Stomach smooth muscle (tissue), 2 donors: ENCODE measurements at regions not wholly inside any gene's neighbourhood (a gene's known extent, or its start where the extent isn't known, plus 50 kb on each side); places are given as distances from the start of the nearest gene placed in this dataset.
"Not testable (repeated sequence)": the region's sequence is repeated elsewhere in the genome, so short reads cannot be mapped to it uniquely, and the experiment has no call there.

Experiments
- H3K27ac ChIP-seq: one replicate; pipeline ENCODE4 v1.7.0; 2013; ENCODE audit warnings: mild to moderate bottlenecking, low read length, inconsistent platforms
- H3K27me3 ChIP-seq, 2 donors: one replicate each; pipeline ENCODE4 v1.7.0; 2013; ENCODE audit warnings: low read length in 2 of 2; ENCODE audit not compliant: insufficient read depth in 2 of 2, control insufficient read depth in 1 of 2
- H3K36me3 ChIP-seq, 2 donors: one replicate each; pipeline ENCODE4 v1.7.0; 2013; ENCODE audit warnings: low read length in 2 of 2; ENCODE audit not compliant: control insufficient read depth in 2 of 2, insufficient read depth in 2 of 2
- H3K4me1 ChIP-seq: one replicate; pipeline ENCODE4 v1.7.0; 2013; ENCODE audit warnings: low read length; ENCODE audit not compliant: control insufficient read depth, insufficient read depth
- H3K4me3 ChIP-seq, 2 donors: one replicate each; pipeline ENCODE4 v1.7.0; 2013; ENCODE audit warnings: low read length in 2 of 2
- H3K9ac ChIP-seq, 2 donors: one replicate each; pipeline ENCODE4 v1.7.0; 2013; ENCODE audit warnings: low read length in 2 of 2, mild to moderate bottlenecking in 1 of 2
- H3K9me3 ChIP-seq, 2 donors: one replicate each; pipeline ENCODE4 v1.7.0; 2013; ENCODE audit warnings: low read length in 2 of 2; ENCODE audit not compliant: control insufficient read depth in 2 of 2
- donor health status: healthy.
- donor health status: Pancreatic carcinoma.

GRCh38 chr5:82595113-82595512 is 317.0 kb upstream of the RPS23 start:
- H3K4me3 ChIP-seq, result no peak overlapping the region
- no peaks in the 10 kb centered on the region for H3K9me3 ChIP-seq
- H3K27me3 ChIP-seq, result no peaks in the 10 kb centered on the region
- H3K27ac ChIP-seq, result no peak overlapping the region
- H3K4me1 ChIP-seq, result no peaks in the 10 kb centered on the region
- H3K36me3 ChIP-seq, result no peaks in the 10 kb centered on the region
- no peak overlapping the region for H3K9ac ChIP-seq

- no peaks in the 10 kb centered on the region for H3K36me3 ChIP-seq
- no peak overlapping the region for H3K9ac ChIP-seq
- no peak overlapping the region for H3K4me3 ChIP-seq
- H3K9me3 ChIP-seq, result no peaks in the 10 kb centered on the region
- no peak overlapping the region for H3K27ac ChIP-seq
- no peaks in the 10 kb centered on the region for H3K4me1 ChIP-seq
- no peaks in the 10 kb centered on the region for H3K27me3 ChIP-seq
Observed at GRCh38 chr5:82594097-82594496, 315.9 kb upstream of the RPS23 start.

DNA sequence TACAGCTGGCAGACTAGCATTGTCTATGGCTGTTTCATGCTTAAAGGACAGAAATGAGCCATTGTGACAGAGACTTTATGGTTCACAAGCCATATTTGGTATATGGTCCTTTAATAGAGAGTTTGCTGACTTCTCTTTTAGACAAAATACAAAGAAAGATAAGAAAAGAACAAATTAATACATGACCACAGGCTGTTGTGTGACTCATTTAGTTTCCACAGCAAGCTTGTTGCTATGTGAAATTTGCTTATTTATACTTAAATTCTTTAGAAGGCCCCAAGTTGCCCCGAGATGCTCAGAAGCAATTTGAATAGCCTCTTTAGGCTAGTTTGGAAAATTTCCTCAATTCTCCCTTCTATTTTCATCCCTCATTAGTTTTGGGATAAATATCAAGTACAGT is 315.3 kb upstream of the RPS23 start:
- Histone ChIP-seq H3K27me3 (no peaks in the 10 kb centered on the region), H3K27ac (no peak overlapping the region), H3K4me1 (no peaks in the 10 kb centered on the region), H3K9me3 (no peaks in the 10 kb centered on the region), H3K9ac (no peak overlapping the region), H3K36me3 (no peaks in the 10 kb centered on the region), H3K4me3 (no peak overlapping the region)

- H3K4me1 ChIP-seq, result no peaks in the 10 kb centered on the region
- H3K4me3 ChIP-seq, result no peak overlapping the region
- no peaks in the 10 kb centered on the region for H3K27me3 ChIP-seq
- no peaks in the 10 kb centered on the region for H3K9me3 ChIP-seq
- no peak overlapping the region for H3K27ac ChIP-seq
- H3K36me3 ChIP-seq, result no peaks in the 10 kb centered on the region
- no peak overlapping the region for H3K9ac ChIP-seq
Observed at GRCh38 chr5:82591021-82591515, 312.9 kb upstream of the RPS23 start.

DNA sequence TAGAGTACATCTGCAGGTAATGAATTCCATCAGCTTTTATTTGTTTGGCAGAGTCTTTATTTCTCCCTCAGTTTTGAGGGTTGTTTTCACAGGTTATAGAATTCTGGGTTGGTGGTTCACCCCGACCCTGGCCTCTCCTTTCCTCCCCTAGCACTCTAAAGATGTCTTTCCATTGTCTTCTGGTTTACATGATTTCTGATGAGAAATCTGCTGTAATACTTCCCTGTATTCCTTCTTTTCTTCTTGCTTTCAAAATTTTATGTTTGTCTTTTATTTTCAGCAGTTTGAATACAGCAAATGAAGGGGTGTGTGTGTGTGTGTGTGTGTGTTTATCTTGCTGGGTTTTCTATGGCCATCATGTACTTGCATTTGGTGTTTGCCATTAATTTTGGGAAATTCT is 312.0 kb upstream of the RPS23 start:
- no peaks in the 10 kb centered on the region for H3K27me3 ChIP-seq

DNA sequence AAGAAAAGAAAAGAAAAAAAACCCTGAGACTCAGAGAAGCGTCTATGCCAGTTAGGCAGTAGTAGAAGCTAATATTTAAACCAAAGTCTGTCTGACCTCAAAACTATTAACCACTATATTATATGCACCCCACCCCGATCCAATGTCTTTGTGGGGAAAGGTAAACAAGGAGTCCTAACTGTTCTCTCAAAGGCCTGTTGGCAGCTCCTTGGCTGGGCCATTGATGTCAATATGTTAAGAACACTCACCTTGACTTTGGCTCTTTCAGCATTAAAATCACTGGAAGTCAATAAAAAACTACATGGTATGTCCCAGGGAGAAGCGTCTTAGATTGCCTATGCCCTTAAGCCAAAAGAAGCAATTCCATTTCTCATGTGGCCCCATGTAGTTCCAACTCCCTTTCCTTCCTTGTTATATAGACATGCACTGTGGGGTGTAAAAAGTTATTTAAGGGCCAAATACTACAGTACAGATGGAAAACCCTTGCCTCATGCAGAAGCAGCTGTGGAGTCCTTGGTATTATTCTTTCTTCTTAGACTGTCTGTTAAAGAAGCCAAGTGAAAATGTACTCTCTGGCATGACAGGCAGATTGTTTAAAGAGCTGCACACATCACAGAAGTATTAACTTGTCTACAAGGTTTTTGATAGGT is 308.6 kb upstream of the RPS23 start:
- H3K9me3 ChIP-seq, result no peaks in the 10 kb centered on the region
- no peak overlapping the region for H3K9ac ChIP-seq
- no peak overlapping the region for H3K27ac ChIP-seq
- H3K4me1 ChIP-seq, result no peaks in the 10 kb centered on the region
- H3K27me3 ChIP-seq, result no peaks in the 10 kb centered on the region
- H3K36me3 ChIP-seq, result no peaks in the 10 kb centered on the region
- H3K4me3 ChIP-seq, result no peak overlapping the region

More for the DNA sequence above, 312.0 kb upstream of the RPS23 start:
- Histone ChIP-seq H3K4me3 (no peak overlapping the region), H3K9me3 (no peaks in the 10 kb centered on the region), H3K4me1 (no peaks in the 10 kb centered on the region), H3K9ac (no peak overlapping the region), H3K27ac (no peak overlapping the region), H3K36me3 (no peaks in the 10 kb centered on the region)

DNA sequence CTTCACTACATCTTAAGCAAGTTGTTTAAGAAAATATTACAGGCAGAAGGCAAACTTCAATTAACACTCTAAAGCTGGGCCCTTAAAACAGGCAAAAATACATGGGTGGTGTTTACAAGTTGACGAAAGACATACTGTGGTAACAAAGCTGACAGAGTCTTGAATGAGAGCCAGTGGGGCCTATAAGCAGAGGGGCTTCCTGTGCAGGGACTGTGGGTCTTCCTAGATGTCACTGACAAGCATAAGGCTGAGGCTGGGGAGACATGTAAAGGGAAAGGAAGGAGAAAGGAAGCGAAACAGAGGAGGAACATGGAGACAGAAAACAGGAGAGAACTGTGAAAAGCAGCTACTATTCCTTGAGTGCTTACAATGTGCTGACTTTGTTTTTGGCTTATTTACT is 308.0 kb upstream of the RPS23 start:
- no peaks in the 10 kb centered on the region for H3K27me3 ChIP-seq
- H3K4me3 ChIP-seq, result no peak overlapping the region
- no peak overlapping the region for H3K9ac ChIP-seq
- no peaks in the 10 kb centered on the region for H3K4me1 ChIP-seq
- no peak overlapping the region for H3K27ac ChIP-seq
- no peaks in the 10 kb centered on the region for H3K9me3 ChIP-seq
- H3K36me3 ChIP-seq, result no peaks in the 10 kb centered on the region

- H3K36me3 ChIP-seq, result no peaks in the 10 kb centered on the region
- H3K27ac ChIP-seq, result no peak overlapping the region
- no peak overlapping the region for H3K9ac ChIP-seq
- no peaks in the 10 kb centered on the region for H3K4me1 ChIP-seq
- H3K9me3 ChIP-seq, result no peaks in the 10 kb centered on the region
- H3K27me3 ChIP-seq, result no peaks in the 10 kb centered on the region
- no peak overlapping the region for H3K4me3 ChIP-seq
Observed at GRCh38 chr5:82584631-82585030, 306.5 kb upstream of the RPS23 start.

- H3K4me3 ChIP-seq, H3K9me3 ChIP-seq, H3K4me1 ChIP-seq, H3K36me3 ChIP-seq, H3K9ac ChIP-seq, H3K27ac ChIP-seq, H3K27me3 ChIP-seq: not testable (repeated sequence)
Observed at GRCh38 chr5:82583331-82583730, 305.2 kb upstream of the RPS23 start.

DNA sequence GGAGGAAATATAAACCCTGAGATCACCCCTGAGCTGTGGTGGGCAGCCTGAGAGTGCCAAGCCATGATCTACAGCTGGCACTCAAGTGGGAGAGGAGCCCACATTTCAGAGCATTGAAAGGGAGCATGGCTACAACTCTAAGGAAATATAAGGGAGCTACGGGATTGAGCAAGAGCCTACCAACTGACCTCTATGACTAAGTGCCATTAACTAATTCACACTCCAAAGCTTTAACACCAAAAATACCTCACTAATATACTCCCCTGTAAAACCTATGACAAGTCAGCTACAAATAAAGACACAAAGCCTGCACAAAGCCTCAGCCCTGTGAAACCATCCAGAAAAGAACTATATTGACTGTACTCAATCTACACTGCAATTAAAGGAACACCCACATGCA is 286.8 kb upstream of the RPS23 start:
- H3K27ac ChIP-seq, result no peak overlapping the region
- H3K9ac ChIP-seq, result no peak overlapping the region
- no peaks in the 10 kb centered on the region for H3K36me3 ChIP-seq
- no peak overlapping the region for H3K4me3 ChIP-seq
- H3K9me3 ChIP-seq, result no peaks in the 10 kb centered on the region
- H3K4me1 ChIP-seq, result no peaks in the 10 kb centered on the region
- H3K27me3 ChIP-seq, result peaks cover 0 to 5% of the 10 kb centered on the region in 2 donors

DNA sequence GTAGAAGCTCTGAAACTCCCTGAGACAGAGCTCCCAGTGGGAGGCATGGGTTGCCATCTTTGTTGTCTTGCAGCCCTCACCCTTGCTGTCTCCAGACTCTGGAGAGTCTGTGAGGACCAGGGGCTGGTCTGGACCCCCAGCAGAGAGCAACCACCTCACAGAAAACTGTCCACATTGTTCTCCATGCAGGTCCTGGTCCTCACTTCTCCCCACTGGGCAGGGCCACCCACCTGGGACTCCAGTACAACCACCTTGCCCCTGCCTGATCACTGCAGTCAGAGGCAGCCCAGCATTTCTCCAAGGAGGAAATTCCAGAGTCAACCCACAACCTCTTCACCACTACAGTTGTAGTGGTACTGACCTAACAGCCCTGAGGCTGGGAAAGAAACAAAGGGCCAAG is 285.6 kb upstream of the RPS23 start:
- Histone ChIP-seq H3K36me3 (no peaks in the 10 kb centered on the region), H3K27ac (no peak overlapping the region), H3K4me3 (no peak overlapping the region), H3K27me3 (peaks cover 0 to 5% of the 10 kb centered on the region in 2 donors), H3K4me1 (no peaks in the 10 kb centered on the region), H3K9ac (no peak overlapping the region), H3K9me3 (no peaks in the 10 kb centered on the region)
